ENCODE measurements at regions not wholly inside any gene's neighbourhood (a gene's known extent, or its start where the extent isn't known, plus 50 kb on each side); places are given as distances from the start of the nearest gene placed in this dataset.

GRCh38 chr1:234745844-234746797, 136.1 kb upstream of the IRF2BP2 start:
- DNase-seq (ENCODE audit: low read depth, low spot score), result no peak
- Histone ChIP-seq H3K9me3 (ENCODE audit: control insufficient read depth, insufficient read depth, low read length) (no peaks in the 10 kb centered on the region; the same call in 1 of the 2 replicates), H3K4me3 (ENCODE audit: low read depth, low read length) (no peak overlapping the region), H3K27me3 (ENCODE audit: control insufficient read depth, insufficient read depth, low read length) (no peaks in the 10 kb centered on the region), H3K27ac (ENCODE audit: low read depth, low read length) (no peak overlapping the region)
- ChIA-PET CTCF (no interaction called here), POLR2A (interaction anchor here (0.6 kb wide), 1 partner anchor 133 kb away, joined by 3 read pairs; no protein-coding TSS in a partner anchor)
- TF ChIP-seq CTCF (IDR thresholded peaks at IDR 0.05; ENCODE audit: low read depth, low read length), result no peak

GRCh38 chr1:234745276-234745675, 135.3 kb upstream of the IRF2BP2 start:
- H3K27me3 ChIP-seq (ENCODE audit: control insufficient read depth, insufficient read depth, low read length), result no peaks in the 10 kb centered on the region
- no peak overlapping the region for H3K27ac ChIP-seq (ENCODE audit: low read depth, low read length)
- no peak for TF ChIP-seq CTCF (IDR thresholded peaks at IDR 0.05; ENCODE audit: low read depth, low read length)
- H3K4me3 ChIP-seq (ENCODE audit: low read depth, low read length), result no peak overlapping the region
- ChIA-PET POLR2A (interaction anchor here (0.7 kb wide), 1 partner anchor 24 kb away, joined by 4 read pairs; no protein-coding TSS in a partner anchor), CTCF (interaction anchor here (0.7 kb wide), 1 partner anchor 31 kb away, joined by 6 read pairs; no protein-coding TSS in a partner anchor)
- no peak for DNase-seq (ENCODE audit: low read depth, low spot score)
- H3K9me3 ChIP-seq (ENCODE audit: control insufficient read depth, insufficient read depth, low read length), result no peaks in the 10 kb centered on the region; the same call in 1 of the 2 replicates

GRCh38 chr1:234743791-234744611, 134.0 kb upstream of the IRF2BP2 start:
- peak overlapping the region; percentile 11 for H3K27ac ChIP-seq (ENCODE audit: low read depth, low read length)
- ChIA-PET CTCF (interaction anchor here (0.6 to 1.3 kb wide), 6 partner anchors 10 to 340 kb away, joined by 3 to 6 read pairs (median 3); no protein-coding TSS in a partner anchor), POLR2A (interaction anchor here (0.6 to 1.9 kb wide), 2 partner anchors 14 to 20 kb away, joined by 3 to 12 read pairs; no protein-coding TSS in a partner anchor)
- H3K4me3 ChIP-seq (ENCODE audit: low read depth, low read length), result no peak overlapping the region
- peak; percentile 19; the same call in 1 of the 2 replicates for TF ChIP-seq CTCF (IDR thresholded peaks at IDR 0.05; ENCODE audit: low read depth, low read length)
- no peak for DNase-seq (ENCODE audit: low read depth, low spot score)
- H3K9me3 ChIP-seq (ENCODE audit: control insufficient read depth, insufficient read depth, low read length), result no peaks in the 10 kb centered on the region; the same call in 1 of the 2 replicates
- H3K27me3 ChIP-seq (ENCODE audit: control insufficient read depth, insufficient read depth, low read length), result no peaks in the 10 kb centered on the region

- H3K27ac ChIP-seq (ENCODE audit: low read depth, low read length), result no peak overlapping the region
- POLR2A ChIA-PET, result no interaction called here
- no peaks in the 10 kb centered on the region for H3K27me3 ChIP-seq (ENCODE audit: control insufficient read depth, insufficient read depth, low read length)
- no peak for TF ChIP-seq CTCF (IDR thresholded peaks at IDR 0.05; ENCODE audit: low read depth, low read length)
- no peak overlapping the region for H3K4me3 ChIP-seq (ENCODE audit: low read depth, low read length)
- no peak for DNase-seq (ENCODE audit: low read depth, low spot score)
- CTCF ChIA-PET, result interaction anchor here (0.6 kb wide), 1 partner anchor 494 kb away, joined by 3 read pairs; no protein-coding TSS in a partner anchor
- no peaks in the 10 kb centered on the region; the same call in 1 of the 2 replicates for H3K9me3 ChIP-seq (ENCODE audit: control insufficient read depth, insufficient read depth, low read length)
Measured at GRCh38 chr1:234742622-234743021, 132.6 kb upstream of the IRF2BP2 start.

All from AG04450 (cell line).